SK-N-SH (cell line): ENCODE measurements at regions not wholly inside any gene's neighbourhood (a gene's known extent, or its start where the extent isn't known, plus 50 kb on each side); places are given as distances from the start of the nearest gene placed in this dataset.

Source experiments
- CTCF ChIA-PET: fragments of 300-600, 350-600 bp; formaldehyde crosslinking; extraction: SDS; loops from one replicate; lab custom pipeline; 2021; lab: Yijun Ruan, JAX
- POLR2A ChIA-PET: fragments of 350-600 bp; sonication (Branson Sonifier 250); formaldehyde crosslinking; extraction: SDS; loops from one replicate; lab custom pipeline; 2020; ENCODE audit warnings: antibody characterized with exemption, inconsistent platforms; lab: Yijun Ruan, JAX
- DNase-seq: peaks from one replicate; pipeline ENCODE4 v3.0.0; 2012
- H2AFZ ChIP-seq: fragments of 200-600 bp; sonication (generic); 2 replicates; pipeline ENCODE4 v1.8.1; 2016; ENCODE audit warnings: antibody characterized with exemption, mild to moderate bottlenecking, low read depth
- H3F3A ChIP-seq: fragments of 200-600 bp; sonication (generic); replicated peaks from 2 replicates; pipeline ENCODE3; 2016; ENCODE audit warnings: antibody characterized with exemption, mild to moderate bottlenecking; ENCODE audit not compliant: insufficient read depth
- H3K27ac ChIP-seq, 2 experiments: fragments of 200-500 bp in 1 of 2; fragments of 200-600 bp in 1 of 2; sonication (Bioruptor generic) in 1 of 2; sonication (generic), shearing (Covaris generic) in 1 of 2; 2 replicates each; pipeline versions ENCODE4 v1.5.1 to v1.6.1; 2014 to 2016; ENCODE audit warnings: low read depth in 2 of 2, inconsistent platforms in 1 of 2, low read length in 1 of 2, mild to moderate bottlenecking in 1 of 2, mixed read lengths in 1 of 2
- H3K27me3 ChIP-seq: fragments of 200-600 bp; sonication (generic), shearing (Covaris generic); 2 replicates; pipeline ENCODE4 v1.6.1; 2016; ENCODE audit warnings: mixed run types; ENCODE audit not compliant: insufficient read depth
- H3K36me3 ChIP-seq, 2 experiments: fragments of 200-500 bp in 1 of 2; fragments of 200-600 bp in 1 of 2; sonication (Bioruptor generic) in 1 of 2; sonication (generic) in 1 of 2; replicated peaks in 1 of 2; 2 replicates each; pipeline versions ENCODE3 to v1.5.1; 2014 to 2016; ENCODE audit warnings: low read length in 1 of 2, mild to moderate bottlenecking in 1 of 2; ENCODE audit not compliant: insufficient read depth in 2 of 2, control insufficient read depth in 1 of 2
- H3K4me1 ChIP-seq, 2 experiments: fragments of 200-500 bp in 1 of 2; fragments of 200-600 bp in 1 of 2; sonication (Bioruptor generic) in 1 of 2; sonication (generic), shearing (Covaris generic) in 1 of 2; 2 replicates each; pipeline versions ENCODE4 v1.5.1 to v1.6.1; 2014 to 2016; ENCODE audit warnings: low read depth in 1 of 2, low read length in 1 of 2, mixed run types in 1 of 2; ENCODE audit not compliant: insufficient read depth in 2 of 2, control insufficient read depth in 1 of 2
- H3K4me2 ChIP-seq: fragments of 200-600 bp; sonication (generic), shearing (Covaris generic); 2 replicates; pipeline ENCODE4 v1.6.1; 2017; ENCODE audit warnings: mixed run types
- H3K4me3 ChIP-seq, 2 experiments: fragments of 200-500 bp in 1 of 2; fragments of 200-600 bp in 1 of 2; sonication (Bioruptor generic) in 1 of 2; sonication (generic), shearing (Covaris generic) in 1 of 2; 2 replicates each; pipeline versions ENCODE4 v1.5.1 to v1.8.1; 2014 to 2016; ENCODE audit warnings: low read depth in 2 of 2, inconsistent platforms in 1 of 2, low read length in 1 of 2, mild to moderate bottlenecking in 1 of 2, mixed read lengths in 1 of 2, moderate library complexity in 1 of 2
- H3K79me2 ChIP-seq: fragments of 200-600 bp; sonication (generic); 2 replicates; pipeline ENCODE4 v1.8.1; 2017; ENCODE audit warnings: mild to moderate bottlenecking; ENCODE audit not compliant: insufficient read depth
- H3K9ac ChIP-seq: fragments of 200-600 bp; sonication (generic); 2 replicates; pipeline ENCODE4 v1.6.1; 2017; ENCODE audit warnings: mixed run types
- H3K9me2 ChIP-seq: fragments of 200-600 bp; sonication (generic); 2 replicates; pipeline ENCODE4 v1.6.1; 2017; ENCODE audit warnings: mixed run types
- H3K9me3 ChIP-seq: fragments of 200-600 bp; sonication (generic); 2 replicates; pipeline ENCODE4 v1.6.1; 2017; ENCODE audit warnings: mixed run types, mild to moderate bottlenecking, moderate library complexity
- H4K20me1 ChIP-seq: fragments of 200-600 bp; sonication (generic); 2 replicates; pipeline ENCODE4 v1.6.1; 2017; ENCODE audit warnings: mild to moderate bottlenecking, mixed run types; ENCODE audit not compliant: insufficient read depth
- CHD2 ChIP-seq: fragments of 150-350 bp; IDR thresholded peaks from 2 replicates; pipeline ENCODE4 v1.6.1; 2018; ENCODE audit warnings: low read length; ENCODE audit not compliant: partially characterized antibody
- EP300 ChIP-seq, 2 experiments: IDR thresholded peaks; 2 replicates each; pipeline versions ENCODE4 v1.4.0 to v1.6.1; 2012; ENCODE audit warnings: borderline replicate concordance in 1 of 2, low read depth in 1 of 2, low read length in 1 of 2
- EZH2phosphoT487 ChIP-seq: fragments of 200-600 bp; sonication (generic); IDR thresholded peaks from 2 replicates; pipeline ENCODE4 v1.6.1; 2017; ENCODE audit warnings: low read depth, mixed run types, mild to moderate bottlenecking, antibody characterized with exemption, moderate library complexity, borderline replicate concordance
- GABPA ChIP-seq: IDR thresholded peaks from 2 replicates; pipeline ENCODE4 v1.4.0; 2012; ENCODE audit warnings: low read depth, mild to moderate bottlenecking
- JUND ChIP-seq: IDR thresholded peaks from 2 replicates; pipeline ENCODE4 v1.4.0; 2012
- MXI1 ChIP-seq: IDR thresholded peaks from 2 replicates; pipeline ENCODE4 v1.6.1; 2012; ENCODE audit warnings: mild to moderate bottlenecking, low read depth, low read length, improper control_type of control experiment
- NRF1 ChIP-seq: IDR thresholded peaks from 2 replicates; pipeline ENCODE4 v1.6.1; 2012; ENCODE audit warnings: low read depth, mild to moderate bottlenecking, low read length
- RAD21 ChIP-seq: IDR thresholded peaks from 2 replicates; pipeline ENCODE4 v1.6.1; 2012; ENCODE audit warnings: mild to moderate bottlenecking, low read length
- SIN3A ChIP-seq: IDR thresholded peaks from 2 replicates; pipeline ENCODE4 v1.6.1; 2012; ENCODE audit warnings: low read depth, mild to moderate bottlenecking, low read length, moderate library complexity, borderline replicate concordance
- SMC3 ChIP-seq: IDR thresholded peaks from 2 replicates; pipeline ENCODE4 v1.6.1; 2012; ENCODE audit warnings: low read depth, low read length, improper control_type of control experiment
- TAF1 ChIP-seq: IDR thresholded peaks from 2 replicates; pipeline ENCODE4 v1.6.1; 2012; ENCODE audit warnings: low read depth, mild to moderate bottlenecking, low read length, moderate library complexity, borderline replicate concordance
- TCF12 ChIP-seq: IDR thresholded peaks from 2 replicates; pipeline ENCODE4 v1.4.0; 2012
- TEAD4 ChIP-seq: IDR thresholded peaks from 2 replicates; pipeline ENCODE4 v1.4.0; 2012; ENCODE audit warnings: mild to moderate bottlenecking, borderline replicate concordance; ENCODE audit not compliant: insufficient read depth
- WGBS: methylation state at CpG from one replicate; pipeline ENCODE4 v1.1.6; 2017; ENCODE audit warnings: low lambda C conversion rate; 5-methylcytosine and 5-hydroxymethylcytosine counted together
- TF ChIP-seq, protein P1 (sequence below): fragments of 150-350 bp; IDR thresholded peaks from 2 replicates; pipeline ENCODE4 v1.6.1; 2017; ENCODE audit warnings: antibody characterized with exemption, low read length, low read depth, borderline replicate concordance
- TF ChIP-seq, protein P2 (sequence below): IDR thresholded peaks from 2 replicates; pipeline ENCODE4 v1.6.1; 2012; ENCODE audit warnings: mild to moderate bottlenecking, low read depth, low read length, moderate library complexity
- TF ChIP-seq, protein P3 (sequence below): IDR thresholded peaks from 2 replicates; pipeline ENCODE4; 2012
- TF ChIP-seq, protein P4 (sequence below): IDR thresholded peaks from 2 replicates; pipeline ENCODE4 v1.4.0; 2012; ENCODE audit warnings: low read depth, borderline replicate concordance
- TF ChIP-seq, protein P5 (sequence below): IDR thresholded peaks from 2 replicates; pipeline ENCODE4 v1.4.0; 2012; ENCODE audit warnings: low read depth
- TF ChIP-seq, protein P6 (sequence below): fragments of 150-350 bp; IDR thresholded peaks from 2 replicates; pipeline ENCODE4 v1.6.1; 2016; ENCODE audit warnings: mild to moderate bottlenecking, low read depth, low read length

DNA sequence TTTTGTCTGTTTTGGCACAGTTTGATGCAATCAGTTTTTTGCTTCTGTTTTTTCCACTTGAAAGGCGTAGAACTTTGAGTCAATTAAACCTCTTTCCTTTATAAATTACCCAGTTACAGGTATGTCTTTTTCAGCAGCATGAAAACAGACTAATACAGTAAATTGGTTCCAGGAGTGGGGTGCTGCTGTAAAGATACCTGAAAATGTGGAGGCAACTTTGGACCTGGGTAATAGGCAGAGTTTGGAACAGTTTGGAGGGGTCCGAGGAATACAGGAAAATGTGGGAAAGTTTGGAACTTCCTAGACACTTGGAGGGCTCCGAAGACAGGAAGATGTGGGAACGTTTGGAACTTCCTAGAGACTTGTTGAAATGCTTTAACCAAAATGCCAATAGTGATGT lies 2022.2 kb downstream of the MAT2B start:
- Histone ChIP-seq H3K9me2 (no peaks in the 10 kb centered on the region), H3K4me1 (no peaks in the 10 kb centered on the region), H3K4me2 (no peak overlapping the region), H3K36me3 (no peaks in the 10 kb centered on the region), H3K9me3 (peaks cover 2% of the 10 kb centered on the region; the same call in 1 of the 2 replicates), H4K20me1 (no peaks in the 10 kb centered on the region), H2AFZ (no peak overlapping the region), H3K9ac (no peak overlapping the region), H3F3A (no peaks in the 10 kb centered on the region), H3K79me2 (no peaks in the 10 kb centered on the region), H3K27me3 (no peaks in the 10 kb centered on the region), H3K27ac (no peak overlapping the region), H3K4me3 (no peak overlapping the region)
- 18% methylated on average over 4 of the region's 4 CpGs for WGBS
- DNase-seq, result no peak
- TF ChIP-seq, protein P1, sequence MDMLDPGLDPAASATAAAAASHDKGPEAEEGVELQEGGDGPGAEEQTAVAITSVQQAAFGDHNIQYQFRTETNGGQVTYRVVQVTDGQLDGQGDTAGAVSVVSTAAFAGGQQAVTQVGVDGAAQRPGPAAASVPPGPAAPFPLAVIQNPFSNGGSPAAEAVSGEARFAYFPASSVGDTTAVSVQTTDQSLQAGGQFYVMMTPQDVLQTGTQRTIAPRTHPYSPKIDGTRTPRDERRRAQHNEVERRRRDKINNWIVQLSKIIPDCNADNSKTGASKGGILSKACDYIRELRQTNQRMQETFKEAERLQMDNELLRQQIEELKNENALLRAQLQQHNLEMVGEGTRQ, result no peak
- no peak for TF ChIP-seq SMC3
- TF ChIP-seq, protein P2, sequence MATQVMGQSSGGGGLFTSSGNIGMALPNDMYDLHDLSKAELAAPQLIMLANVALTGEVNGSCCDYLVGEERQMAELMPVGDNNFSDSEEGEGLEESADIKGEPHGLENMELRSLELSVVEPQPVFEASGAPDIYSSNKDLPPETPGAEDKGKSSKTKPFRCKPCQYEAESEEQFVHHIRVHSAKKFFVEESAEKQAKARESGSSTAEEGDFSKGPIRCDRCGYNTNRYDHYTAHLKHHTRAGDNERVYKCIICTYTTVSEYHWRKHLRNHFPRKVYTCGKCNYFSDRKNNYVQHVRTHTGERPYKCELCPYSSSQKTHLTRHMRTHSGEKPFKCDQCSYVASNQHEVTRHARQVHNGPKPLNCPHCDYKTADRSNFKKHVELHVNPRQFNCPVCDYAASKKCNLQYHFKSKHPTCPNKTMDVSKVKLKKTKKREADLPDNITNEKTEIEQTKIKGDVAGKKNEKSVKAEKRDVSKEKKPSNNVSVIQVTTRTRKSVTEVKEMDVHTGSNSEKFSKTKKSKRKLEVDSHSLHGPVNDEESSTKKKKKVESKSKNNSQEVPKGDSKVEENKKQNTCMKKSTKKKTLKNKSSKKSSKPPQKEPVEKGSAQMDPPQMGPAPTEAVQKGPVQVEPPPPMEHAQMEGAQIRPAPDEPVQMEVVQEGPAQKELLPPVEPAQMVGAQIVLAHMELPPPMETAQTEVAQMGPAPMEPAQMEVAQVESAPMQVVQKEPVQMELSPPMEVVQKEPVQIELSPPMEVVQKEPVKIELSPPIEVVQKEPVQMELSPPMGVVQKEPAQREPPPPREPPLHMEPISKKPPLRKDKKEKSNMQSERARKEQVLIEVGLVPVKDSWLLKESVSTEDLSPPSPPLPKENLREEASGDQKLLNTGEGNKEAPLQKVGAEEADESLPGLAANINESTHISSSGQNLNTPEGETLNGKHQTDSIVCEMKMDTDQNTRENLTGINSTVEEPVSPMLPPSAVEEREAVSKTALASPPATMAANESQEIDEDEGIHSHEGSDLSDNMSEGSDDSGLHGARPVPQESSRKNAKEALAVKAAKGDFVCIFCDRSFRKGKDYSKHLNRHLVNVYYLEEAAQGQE, result no peak
- TF ChIP-seq, protein P3, sequence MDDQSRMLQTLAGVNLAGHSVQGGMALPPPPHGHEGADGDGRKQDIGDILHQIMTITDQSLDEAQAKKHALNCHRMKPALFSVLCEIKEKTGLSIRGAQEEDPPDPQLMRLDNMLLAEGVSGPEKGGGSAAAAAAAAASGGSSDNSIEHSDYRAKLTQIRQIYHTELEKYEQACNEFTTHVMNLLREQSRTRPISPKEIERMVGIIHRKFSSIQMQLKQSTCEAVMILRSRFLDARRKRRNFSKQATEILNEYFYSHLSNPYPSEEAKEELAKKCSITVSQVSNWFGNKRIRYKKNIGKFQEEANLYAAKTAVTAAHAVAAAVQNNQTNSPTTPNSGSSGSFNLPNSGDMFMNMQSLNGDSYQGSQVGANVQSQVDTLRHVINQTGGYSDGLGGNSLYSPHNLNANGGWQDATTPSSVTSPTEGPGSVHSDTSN, result no peak
- no peak for TF ChIP-seq RAD21
- no peak for TF ChIP-seq TAF1
- no peak for TF ChIP-seq JUND
- TF ChIP-seq NRF1, result no peak
- no peak for TF ChIP-seq CHD2
- no peak for TF ChIP-seq TEAD4
- no peak for TF ChIP-seq EZH2phosphoT487
- no peak for TF ChIP-seq EP300 (IDR thresholded peaks at IDR 0.05; ENCODE audit: borderline replicate concordance in 1 of 2, low read depth in 1 of 2, low read length in 1 of 2)
- TF ChIP-seq, protein P4, sequence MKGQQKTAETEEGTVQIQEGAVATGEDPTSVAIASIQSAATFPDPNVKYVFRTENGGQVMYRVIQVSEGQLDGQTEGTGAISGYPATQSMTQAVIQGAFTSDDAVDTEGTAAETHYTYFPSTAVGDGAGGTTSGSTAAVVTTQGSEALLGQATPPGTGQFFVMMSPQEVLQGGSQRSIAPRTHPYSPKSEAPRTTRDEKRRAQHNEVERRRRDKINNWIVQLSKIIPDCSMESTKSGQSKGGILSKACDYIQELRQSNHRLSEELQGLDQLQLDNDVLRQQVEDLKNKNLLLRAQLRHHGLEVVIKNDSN, result no peak
- TF ChIP-seq, protein P5, sequence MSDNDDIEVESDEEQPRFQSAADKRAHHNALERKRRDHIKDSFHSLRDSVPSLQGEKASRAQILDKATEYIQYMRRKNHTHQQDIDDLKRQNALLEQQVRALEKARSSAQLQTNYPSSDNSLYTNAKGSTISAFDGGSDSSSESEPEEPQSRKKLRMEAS, result no peak
- TF ChIP-seq, protein P6, sequence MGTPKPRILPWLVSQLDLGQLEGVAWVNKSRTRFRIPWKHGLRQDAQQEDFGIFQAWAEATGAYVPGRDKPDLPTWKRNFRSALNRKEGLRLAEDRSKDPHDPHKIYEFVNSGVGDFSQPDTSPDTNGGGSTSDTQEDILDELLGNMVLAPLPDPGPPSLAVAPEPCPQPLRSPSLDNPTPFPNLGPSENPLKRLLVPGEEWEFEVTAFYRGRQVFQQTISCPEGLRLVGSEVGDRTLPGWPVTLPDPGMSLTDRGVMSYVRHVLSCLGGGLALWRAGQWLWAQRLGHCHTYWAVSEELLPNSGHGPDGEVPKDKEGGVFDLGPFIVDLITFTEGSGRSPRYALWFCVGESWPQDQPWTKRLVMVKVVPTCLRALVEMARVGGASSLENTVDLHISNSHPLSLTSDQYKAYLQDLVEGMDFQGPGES, result no peak
- no peak for TF ChIP-seq SIN3A
- no peak for TF ChIP-seq TCF12
- no peak for TF ChIP-seq GABPA
- TF ChIP-seq MXI1, result no peak
- ChIA-PET POLR2A (no interaction called here), CTCF (no interaction called here)
